Bone marrow (tissue), 2 donors: ENCODE measurements at regions not wholly inside any gene's neighbourhood (a gene's known extent, or its start where the extent isn't known, plus 50 kb on each side); places are given as distances from the start of the nearest gene placed in this dataset.
"Not testable (repeated sequence)": the region's sequence is repeated elsewhere in the genome, so short reads cannot be mapped to it uniquely, and the experiment has no call there.

Experiments
- DNase-seq, 2 donors: peaks; one replicate each; lab custom pipeline; 2025; lab: John Stamatoyannopoulos, UW

DNA sequence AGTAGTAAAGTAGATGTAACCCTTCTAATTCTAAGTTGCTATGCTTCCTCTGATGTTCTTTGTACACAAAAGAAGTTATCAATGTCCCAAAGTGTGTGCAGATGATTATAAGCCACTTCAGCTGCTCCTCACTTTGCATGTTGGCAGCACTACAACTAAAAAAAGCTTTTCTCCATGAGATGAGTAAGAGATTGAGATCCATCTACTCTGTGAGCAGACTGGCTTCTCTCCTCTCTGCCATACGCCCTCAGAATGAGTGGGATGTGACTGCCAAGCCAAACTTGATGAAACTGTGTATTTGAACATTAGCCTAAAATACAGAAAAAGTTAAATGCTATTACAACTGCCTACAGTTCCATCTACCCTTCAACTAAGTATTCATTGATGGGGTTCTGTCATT, 102.9 kb upstream of the ETV1 start:
- DNase-seq: no peak

- DNase-seq: no peak
Observed at GRCh38 chr7:14085901-14086300, 96.4 kb upstream of the ETV1 start.

GRCh38 chr7:14083761-14084160, 94.3 kb upstream of the ETV1 start:
- no peak for DNase-seq

GRCh38 chr7:14073988-14074387, 84.5 kb upstream of the ETV1 start:
- DNase-seq: no peak

DNA sequence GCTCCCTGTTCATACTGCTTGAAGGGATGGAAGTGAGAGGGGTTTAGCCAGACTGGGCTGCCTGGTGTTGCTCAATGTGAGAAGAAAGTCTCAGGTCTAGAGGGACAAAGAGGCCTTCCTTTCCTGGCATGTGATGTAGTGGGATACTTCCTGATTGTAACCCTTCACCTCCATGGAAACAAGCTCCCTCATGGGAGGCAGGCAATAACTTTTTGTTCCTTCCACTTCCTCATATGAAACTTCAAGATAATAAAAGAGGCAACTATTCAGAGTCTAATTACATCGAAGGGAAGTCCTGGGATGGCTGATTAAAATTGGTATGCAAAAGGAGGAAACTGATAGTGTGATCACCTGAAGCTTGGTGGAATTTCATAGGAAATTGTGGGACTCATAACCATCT, 84.1 kb upstream of the ETV1 start:
- DNase-seq: no peak

- DNase-seq: no peak
Observed at GRCh38 chr7:14071045-14071444, 81.6 kb upstream of the ETV1 start.

GRCh38 chr7:14069961-14070360, 80.5 kb upstream of the ETV1 start:
- DNase-seq: no peak

- not testable (repeated sequence) for DNase-seq
Observed at GRCh38 chr7:14066783-14067182, 77.3 kb upstream of the ETV1 start.

- no peak for DNase-seq
Observed at GRCh38 chr7:14065286-14065685, 75.8 kb upstream of the ETV1 start.

DNA sequence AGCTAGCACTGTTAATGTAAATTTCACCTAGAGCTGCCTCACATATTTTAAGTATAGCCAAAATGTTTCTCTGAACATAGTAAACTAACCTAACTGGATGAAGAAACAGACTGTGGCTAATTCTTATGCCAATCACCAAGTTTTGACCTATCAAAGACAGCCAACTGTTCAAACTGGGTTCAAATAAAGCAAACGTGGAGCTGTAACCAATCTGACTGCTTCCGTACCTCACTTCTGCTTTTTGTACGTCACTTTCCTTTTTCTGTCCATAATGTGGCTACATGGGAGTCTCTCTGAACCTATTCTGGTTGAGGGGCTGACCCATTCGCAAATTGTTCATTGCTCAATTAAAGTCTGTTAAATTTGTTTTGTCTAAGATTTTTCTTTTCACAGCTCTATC, 66.3 kb upstream of the ETV1 start:
- DNase-seq: no peak

GRCh38 chr7:14054125-14054524, 64.7 kb upstream of the ETV1 start:
- DNase-seq: no peak

- DNase-seq: no peak
Observed at GRCh38 chr7:14048889-14049288, 59.4 kb upstream of the ETV1 start.

- DNase-seq: peak in 1 of 2 donors; percentile 9
Observed at GRCh38 chr7:14047709-14048399, 58.4 kb upstream of the ETV1 start.

GRCh38 chr7:14045651-14046050, 56.2 kb upstream of the ETV1 start:
- DNase-seq: no peak

- no peak for DNase-seq
Observed at GRCh38 chr7:14040528-14040927, 51.1 kb upstream of the ETV1 start.
